T47D (cell line): ENCODE measurements at regions not wholly inside any gene's neighbourhood (a gene's known extent, or its start where the extent isn't known, plus 50 kb on each side); places are given as distances from the start of the nearest gene placed in this dataset.
"Not testable (repeated sequence)": the region's sequence is repeated elsewhere in the genome, so short reads cannot be mapped to it uniquely, and the experiment has no call there.

Experiments used
- DNase-seq, 2 experiments: peaks; one replicate each; pipeline versions ENCODE4 v3.0.0 to v3.0.0-alpha.2; 2011 to 2012; ENCODE audit warnings: low read depth in 1 of 2, low spot score in 1 of 2
- JUND ChIP-seq: IDR thresholded peaks from 2 replicates; pipeline ENCODE4 v1.6.1; 2012; ENCODE audit warnings: low read depth
- in situ Hi-C: cut with HindIII; loops from 2 replicates; pipeline ENCODE4 v1.10.0; 2016; ENCODE audit warnings: low sequenced_read_pairs, low pct_unique_long_range_greater_than_20kb

DNA sequence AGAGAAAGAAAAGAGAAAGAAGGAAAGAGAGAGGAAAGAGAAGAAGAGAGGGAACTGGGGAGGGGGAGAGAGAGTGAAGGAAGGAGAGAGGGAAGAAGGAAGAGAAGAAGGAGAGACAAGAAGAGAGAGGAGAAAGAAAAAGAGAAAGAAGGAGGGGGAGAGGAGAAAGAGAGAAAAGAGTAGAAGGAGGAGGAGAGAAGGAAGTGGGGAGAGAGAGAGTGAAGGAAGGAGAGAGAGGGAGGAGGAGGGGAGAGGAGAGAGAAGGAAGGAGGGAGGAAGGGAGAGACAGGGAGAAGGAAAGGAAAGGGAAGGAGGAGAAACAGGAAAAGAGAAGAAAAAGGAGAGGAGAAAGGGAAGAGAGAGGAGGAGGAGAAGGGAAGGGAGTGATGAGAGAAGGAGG lies 208.5 kb downstream of the MAF start:
- in situ Hi-C loops, result no loop called here
- DNase-seq, result no peak
- TF ChIP-seq JUND, result no peak

DNA sequence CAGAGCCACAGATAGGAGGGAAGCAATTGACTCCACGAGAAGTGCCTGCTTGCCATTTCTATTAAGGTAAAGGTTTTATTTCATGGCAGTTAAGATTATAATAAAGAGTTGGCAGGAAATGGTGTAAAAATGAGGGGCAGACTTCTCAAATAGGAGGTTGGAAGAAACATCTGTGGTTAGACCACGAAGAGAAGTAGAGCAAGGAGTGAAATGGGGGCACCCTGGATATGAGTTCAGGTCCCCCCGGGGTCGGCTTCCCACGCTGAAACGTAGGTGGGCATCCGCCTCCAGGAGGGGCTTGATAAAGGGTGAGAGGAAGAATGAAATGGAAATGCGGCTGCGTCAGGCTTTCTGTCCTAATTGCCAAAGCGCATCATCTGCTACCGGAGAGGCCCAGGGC lies 209.1 kb downstream of the MAF start:
- in situ Hi-C loops, result no loop called here
- TF ChIP-seq JUND, result no peak

DNA sequence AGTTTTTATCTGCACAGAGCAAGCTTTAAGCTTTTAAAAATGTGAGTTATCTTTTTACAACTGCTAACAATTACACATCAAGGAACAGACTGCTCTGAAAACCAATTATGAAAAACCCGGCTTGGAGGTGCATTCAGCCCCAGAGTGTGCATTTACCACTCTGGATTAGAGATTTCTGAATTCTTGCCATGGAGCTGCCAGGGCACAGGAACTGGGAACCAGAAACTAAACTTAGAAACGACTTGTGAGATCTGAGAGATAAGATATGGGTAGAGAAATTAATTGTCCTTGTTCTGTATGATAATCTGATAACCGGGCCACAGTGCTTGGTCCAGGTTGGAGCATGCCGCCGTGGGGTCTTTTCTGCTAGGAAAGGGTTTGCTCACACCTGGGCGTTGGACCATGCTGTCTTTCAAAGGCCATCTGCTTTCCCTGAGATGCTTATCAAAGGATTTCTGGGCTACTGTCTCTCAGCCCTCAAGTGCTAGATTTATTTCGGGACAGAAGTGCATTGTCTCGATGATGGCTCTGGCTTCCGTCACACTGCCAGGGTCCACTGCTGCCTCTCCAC lies 210.0 kb downstream of the MAF start:
- no peak for TF ChIP-seq JUND
- DNase-seq, result no peak
- in situ Hi-C loops, result no loop called here

More for the DNA sequence above, 209.1 kb downstream of the MAF start:
- DNase-seq, result no peak

DNA sequence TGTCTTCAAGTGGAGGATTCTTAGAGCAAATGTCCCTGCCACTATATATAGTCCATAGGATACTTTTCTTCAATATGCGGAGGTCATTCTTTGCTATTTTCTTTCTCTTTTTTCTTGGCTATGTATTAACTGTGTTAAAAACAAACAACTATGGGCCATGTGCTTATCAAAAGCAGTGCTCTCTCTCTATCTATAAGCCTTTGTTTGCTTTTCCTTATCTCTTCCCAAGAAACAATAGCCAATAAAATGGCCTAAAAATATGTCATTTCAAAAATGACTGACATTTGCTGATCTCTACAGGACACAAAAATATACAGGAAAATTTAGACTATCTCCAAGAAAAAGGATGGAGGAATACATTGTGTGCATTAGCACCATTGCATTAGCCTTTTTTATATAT lies 212.1 kb downstream of the MAF start:
- no peak for DNase-seq
- in situ Hi-C loops, result no loop called here
- TF ChIP-seq JUND, result no peak

DNA sequence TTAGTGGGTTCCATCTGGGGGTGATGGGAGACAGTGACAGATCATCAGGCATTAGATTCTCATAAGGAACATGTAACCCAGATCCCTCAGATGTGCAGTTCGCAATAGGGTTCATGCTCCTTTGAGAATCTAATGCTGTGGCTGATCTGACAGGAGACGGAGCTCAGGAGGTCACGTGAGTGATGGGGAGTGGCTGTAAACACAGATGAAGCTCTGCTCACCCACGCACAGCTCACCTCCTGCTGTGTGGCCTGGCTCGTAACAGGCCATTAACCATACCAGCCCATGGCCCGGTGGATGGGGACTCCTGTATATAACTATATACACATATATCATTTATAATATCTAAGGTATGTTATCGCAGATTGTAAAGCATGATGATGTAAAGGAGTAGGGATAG lies 214.2 kb downstream of the MAF start:
- no peak for DNase-seq

DNA sequence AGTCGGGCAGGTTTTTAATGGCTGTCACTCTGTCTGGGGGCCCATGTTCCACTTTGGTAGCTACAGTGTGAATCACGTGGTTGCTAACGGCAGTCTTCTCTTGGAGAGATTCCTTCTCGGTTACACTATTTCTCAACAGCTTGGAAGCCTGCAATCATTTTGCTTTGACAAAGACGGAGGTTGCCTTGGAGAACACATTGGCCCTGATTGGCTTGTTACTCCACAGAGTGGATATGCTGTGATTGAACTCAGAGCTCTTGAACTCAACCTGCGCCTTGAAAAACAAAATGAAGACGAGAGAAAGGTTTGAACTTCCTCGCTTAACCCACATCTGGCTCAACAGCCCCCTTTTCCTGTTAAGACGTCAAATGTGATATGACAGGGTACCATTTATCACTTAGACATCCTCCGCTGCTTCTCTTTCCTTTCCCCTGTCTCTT lies 218.9 kb downstream of the MAF start:
- TF ChIP-seq JUND, result no peak
- DNase-seq, result no peak
- in situ Hi-C loops, result no loop called here

More for the DNA sequence above, 214.2 kb downstream of the MAF start:
- TF ChIP-seq JUND, result no peak
- in situ Hi-C loops, result no loop called here

DNA sequence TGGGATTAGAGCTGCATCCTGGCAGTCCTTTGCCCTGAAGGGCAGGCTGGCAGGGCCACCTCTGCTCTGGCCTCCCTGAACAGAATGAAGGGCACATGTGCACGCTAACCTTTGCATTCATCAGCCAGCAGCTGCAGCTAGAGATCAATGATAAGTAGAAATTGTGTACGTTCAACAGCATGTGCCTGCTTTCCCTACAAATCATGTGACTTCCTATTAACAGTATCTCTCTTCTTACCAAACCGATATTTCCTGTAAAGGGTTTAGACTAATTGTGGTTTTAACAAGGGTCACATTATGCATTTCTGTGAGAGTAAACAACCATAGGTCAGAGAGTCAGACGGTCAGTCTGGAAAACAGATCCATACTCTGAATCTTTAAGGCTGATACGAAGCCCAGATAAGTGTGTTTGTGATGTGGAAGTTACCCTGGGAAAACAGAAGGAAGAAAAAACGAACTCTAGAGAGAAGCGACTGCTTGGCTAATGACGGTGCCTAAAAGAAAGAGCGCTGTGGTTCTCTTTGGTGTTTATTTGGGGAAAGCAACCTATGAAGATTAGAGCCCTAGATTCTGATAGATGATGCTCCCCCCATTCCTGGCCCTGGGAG lies 219.4 kb downstream of the MAF start:
- no peak for TF ChIP-seq JUND
- in situ Hi-C loops, result no loop called here
- no peak for DNase-seq

DNA sequence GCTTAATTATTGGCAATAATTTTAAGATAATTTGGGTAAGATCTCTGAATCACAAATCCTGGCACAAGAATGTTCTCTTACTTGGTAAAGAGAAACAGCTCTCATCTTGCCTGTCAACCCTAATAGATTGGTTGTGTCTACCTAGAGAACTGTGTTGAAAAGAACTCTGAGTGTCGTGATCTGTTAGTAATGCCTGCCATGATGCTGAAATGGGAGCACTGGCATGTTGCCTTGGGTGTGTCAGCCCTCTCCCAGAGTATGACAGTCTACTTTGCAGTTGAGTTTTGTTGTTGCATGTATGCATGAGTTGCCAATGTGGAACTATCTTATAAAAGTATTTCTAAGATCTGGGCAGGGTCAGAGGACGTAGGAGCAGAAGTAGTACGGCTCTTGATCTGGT lies 221.4 kb downstream of the MAF start:
- DNase-seq, result no peak
- TF ChIP-seq JUND, result no peak
- in situ Hi-C loops, result no loop called here

DNA sequence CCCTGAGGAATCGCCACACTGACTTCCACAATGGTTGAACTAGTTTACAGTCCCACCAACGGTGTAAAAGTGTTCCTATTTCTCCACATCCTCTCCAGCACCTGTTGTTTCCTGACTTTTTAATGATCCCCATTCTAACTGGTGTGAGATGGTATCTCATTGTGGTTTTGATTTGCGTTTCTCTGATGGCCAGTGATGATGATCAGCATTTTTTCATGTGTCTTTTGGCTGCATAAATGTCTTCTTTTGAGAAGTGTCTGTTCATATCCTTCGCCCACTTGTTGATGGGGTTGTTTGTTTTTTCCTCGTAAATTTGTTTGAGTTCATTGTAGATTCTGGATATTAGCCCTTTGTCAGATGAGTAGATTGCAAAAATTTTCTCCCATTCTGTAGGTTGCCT lies 223.5 kb downstream of the MAF start:
- in situ Hi-C loops, DNase-seq: not testable (repeated sequence)

DNA sequence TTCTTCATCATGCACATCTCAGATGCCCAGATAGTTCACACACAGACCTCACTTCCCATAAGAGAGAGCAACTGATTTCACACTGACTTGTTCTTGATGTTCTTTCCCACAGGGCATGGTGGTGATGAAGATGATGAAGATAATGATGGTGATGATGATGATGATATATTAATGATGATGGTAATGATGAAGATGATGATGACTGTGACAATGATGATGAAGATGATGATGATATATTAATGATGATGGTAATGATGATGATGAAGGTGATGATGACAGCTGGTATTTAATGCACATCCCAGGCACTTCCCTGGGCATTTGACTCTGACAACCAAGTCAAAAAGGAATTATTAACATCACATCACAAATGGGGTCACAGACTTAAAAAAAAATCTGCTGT lies 225.2 kb downstream of the MAF start:
- no peak for TF ChIP-seq JUND
- DNase-seq, result no peak
- in situ Hi-C loops, result no loop called here

DNA sequence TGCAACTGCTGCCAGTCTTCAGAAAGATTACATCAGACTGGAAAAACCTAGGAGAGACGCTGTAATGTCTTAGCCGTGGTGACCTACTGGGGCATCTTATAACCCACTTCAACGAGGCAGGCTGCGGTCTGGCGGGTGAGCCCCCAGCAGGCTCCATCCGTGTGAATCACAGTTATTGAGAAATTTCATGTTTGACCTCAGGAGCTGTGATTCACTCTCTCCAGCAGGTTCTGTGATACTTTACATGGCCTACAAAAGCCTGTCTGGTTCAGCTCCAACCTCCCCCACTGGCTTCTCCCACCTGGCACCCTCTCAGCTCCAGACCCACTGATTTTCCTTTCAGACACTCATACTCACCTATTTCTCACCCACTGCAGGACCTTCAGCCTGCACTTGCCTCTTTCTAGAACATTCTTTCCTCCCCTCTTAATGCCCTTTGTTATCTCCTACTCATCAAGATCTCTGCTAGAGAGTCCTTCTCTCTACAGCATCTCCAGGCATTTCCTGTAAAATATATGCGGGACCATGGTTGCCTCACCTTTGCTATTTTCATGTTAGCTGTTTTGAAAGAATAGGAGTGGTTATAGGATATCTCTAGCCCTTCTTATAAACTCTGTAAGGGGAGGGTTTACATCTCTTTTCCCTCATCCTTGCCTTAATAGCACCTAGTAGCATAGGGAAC lies 227.9 kb downstream of the MAF start:
- DNase-seq, result no peak
- TF ChIP-seq JUND, result no peak
- in situ Hi-C loops, result no loop called here

DNA sequence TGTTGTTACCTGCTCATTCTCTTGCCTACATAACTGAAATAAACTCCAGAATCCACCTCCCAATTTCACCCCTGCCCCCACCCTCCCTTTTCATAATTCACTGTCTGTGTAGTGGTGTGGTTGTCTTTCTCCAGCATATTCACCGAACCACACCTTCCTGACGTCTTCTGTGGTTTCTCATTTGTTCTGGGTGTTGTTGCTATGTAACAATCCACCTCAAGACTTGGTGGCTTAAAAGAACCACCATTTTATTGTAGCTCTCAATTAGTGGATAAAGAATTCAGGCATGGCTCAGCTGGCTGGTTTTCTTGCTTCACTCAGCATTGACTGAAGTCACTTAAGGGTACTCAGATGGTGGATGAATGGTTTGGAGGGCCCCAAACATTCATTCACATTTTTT lies 229.8 kb downstream of the MAF start:
- DNase-seq, result no peak
- no peak for TF ChIP-seq JUND
- in situ Hi-C loops, result no loop called here

DNA sequence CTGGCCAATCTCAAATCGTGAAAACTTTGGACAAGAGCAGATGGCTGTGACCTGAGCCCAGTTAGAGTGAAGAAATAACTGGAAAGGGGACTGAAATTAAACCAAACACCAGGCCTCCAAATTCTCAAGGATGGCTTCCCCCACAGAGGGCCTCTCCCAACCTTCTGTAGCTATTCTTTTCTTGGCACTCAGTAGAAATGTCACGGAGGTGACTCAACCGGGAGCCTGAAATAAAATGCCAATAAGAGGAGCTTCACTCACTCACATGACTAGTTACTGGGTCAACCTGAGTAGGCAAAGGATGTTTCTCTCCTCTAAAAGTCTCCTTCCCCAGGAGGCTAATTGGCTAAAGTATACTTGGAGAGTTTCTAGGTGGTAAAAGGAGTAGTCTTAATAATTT lies 230.7 kb downstream of the MAF start:
- TF ChIP-seq JUND, result no peak
- in situ Hi-C loops, result no loop called here
- no peak for DNase-seq
